ENCODE measurements at regions not wholly inside any gene's neighbourhood (a gene's known extent, or its start where the extent isn't known, plus 50 kb on each side); places are given as distances from the start of the nearest gene placed in this dataset.
"Not testable (repeated sequence)": the region's sequence is repeated elsewhere in the genome, so short reads cannot be mapped to it uniquely, and the experiment has no call there.

DNA sequence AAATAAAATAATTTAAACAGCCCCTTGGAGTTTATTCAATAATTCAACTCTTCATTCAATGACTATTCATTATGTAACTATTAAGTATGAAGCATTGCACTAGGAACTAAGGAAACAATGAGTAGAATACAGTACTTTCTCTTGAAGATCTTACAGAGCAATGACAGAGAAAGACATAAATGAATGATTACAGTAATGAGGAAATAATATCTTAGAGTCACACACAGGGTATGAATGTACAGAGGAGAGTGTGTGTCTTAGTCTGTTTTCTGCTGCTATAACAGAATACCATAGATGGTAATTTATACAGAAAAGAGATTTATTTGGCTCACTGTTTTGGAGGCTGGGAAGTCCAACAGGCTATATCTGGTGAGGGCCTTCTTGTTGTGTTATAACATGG is 120.5 kb upstream of the NRBF2 start:
- Mint-ChIP-seq H3K36me3 (no peaks in the 10 kb centered on the region), H3K9me3 (no peaks in the 10 kb centered on the region), H3K27ac (no peak overlapping the region)
- ATAC-seq (no peak), DNase-seq (ENCODE audit: low spot score in 2 of 2) (no peak)

DNA sequence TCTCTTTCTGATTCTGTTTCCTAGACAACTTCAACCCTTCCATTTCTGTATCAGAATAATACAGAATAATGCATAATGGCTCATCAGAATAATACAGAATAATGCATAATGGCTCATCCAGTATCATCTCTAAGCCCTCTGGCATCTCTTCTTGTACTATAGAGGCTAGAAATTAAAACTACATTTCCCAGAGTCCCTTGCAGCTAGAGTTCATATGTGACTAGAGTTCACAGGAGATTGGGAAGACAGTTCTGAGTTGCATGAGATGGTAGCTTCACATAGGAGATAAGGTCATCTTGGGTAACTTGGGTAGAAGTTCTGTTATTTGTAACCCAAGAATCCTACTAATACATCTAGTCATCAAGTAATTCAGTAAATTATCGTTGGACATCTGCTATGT is 122.9 kb upstream of the NRBF2 start:
- Mint-ChIP-seq H3K9me3 (no peaks in the 10 kb centered on the region), H3K36me3 (no peaks in the 10 kb centered on the region), H3K27ac (no peak overlapping the region)
- no peak for ATAC-seq
- DNase-seq (ENCODE audit: low spot score in 2 of 2) = no peak

DNA sequence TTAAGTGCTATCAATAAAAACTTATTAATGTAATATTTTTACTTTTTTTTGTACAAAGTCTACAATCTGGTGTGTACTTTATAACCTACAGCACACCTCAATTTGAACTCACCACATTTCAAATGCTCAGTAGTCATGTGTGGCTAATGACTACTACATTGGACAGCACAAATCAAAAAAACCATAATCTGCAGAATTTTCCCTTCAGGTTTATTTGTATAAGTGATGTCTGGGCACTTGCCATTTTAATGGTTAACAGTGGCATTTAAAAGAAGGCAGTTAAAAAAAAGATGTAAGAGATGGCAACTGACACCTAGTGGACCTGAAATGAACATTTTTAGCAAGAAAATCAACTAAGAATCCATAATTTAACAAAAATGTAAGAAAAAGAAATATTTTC is 124.6 kb upstream of the NRBF2 start:
- Mint-ChIP-seq H3K9me3 (no peaks in the 10 kb centered on the region), H3K27ac (no peak overlapping the region), H3K36me3 (no peaks in the 10 kb centered on the region)
- DNase-seq (ENCODE audit: low spot score in 2 of 2) = no peak
- ATAC-seq = no peak

DNA sequence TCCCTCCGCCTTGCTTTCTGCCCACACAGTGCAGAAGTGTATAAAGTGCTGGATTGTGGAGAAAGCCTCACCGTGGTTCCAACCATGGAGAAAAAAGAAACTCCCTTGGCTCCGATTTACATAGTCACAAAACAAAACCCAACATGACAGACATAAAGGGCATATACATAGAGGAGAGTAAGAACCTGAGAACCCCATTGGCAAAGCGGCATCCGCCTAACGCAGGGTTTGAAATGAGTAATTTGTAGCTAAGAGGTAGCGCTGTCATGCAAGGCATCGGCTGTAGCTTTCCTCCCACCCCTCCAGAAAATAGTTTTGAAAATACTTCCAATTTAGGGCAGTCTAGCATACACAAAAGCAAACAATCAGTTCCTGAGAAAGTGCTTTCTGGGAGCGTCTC is 126.0 kb upstream of the NRBF2 start:
- ATAC-seq (peak in 1 of 2 donors; percentile 20), DNase-seq (ENCODE audit: low spot score in 2 of 2) (no peak)
- H3K36me3 Mint-ChIP-seq = no peaks in the 10 kb centered on the region

DNA sequence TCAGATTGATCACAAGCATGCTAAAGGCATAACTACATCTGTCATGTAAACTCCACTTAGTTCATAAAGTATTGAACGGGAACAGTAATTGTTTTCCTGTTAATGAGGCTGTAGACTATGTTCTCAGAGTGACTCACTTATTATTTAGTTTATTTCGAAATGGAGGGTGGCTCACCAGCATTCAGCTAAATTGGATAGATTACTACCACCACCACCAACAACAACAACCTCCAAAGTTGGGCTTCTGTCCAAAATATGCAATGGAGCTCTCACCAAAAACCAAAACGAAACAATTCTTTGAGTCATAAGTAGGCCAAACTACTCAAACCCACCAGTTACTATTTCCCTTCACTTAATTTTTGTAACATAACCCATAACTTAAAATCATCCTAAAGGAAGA is 127.9 kb upstream of the NRBF2 start:
- ATAC-seq = peak in 1 of 2 donors; percentile 35

More for the DNA sequence above, 126.0 kb upstream of the NRBF2 start:
- H3K27ac Mint-ChIP-seq = no peak overlapping the region
- no peaks in the 10 kb centered on the region for H3K9me3 Mint-ChIP-seq

DNA sequence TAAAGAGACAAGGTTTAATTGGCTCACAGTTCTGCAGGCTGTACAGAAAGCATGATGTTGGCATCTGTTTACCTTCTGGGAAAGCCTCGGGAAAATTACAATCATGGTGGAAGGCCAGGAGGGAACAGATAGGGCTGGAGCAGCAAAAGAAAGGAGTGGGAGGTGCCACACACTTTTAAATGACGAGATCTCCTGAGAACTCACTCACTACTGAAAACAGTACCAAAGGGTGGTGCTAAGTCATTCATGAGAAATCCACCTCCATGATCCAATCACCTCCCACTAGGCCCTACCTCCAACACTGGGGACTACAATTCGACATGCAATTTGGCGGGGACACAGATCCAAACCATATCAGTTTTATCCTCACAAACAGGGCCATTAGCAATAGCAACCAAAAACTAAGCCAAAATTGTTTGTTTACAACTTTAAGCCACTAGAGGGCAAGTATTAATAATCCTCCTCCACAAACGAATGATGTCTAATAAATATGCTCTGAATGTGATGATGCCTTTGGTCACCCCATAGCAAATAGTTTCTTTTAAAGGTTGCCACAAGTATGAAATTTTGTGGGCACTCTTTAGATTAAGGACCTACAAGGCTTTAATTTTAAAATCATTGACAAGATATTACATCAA is 129.2 kb upstream of the NRBF2 start:
- DNase-seq (ENCODE audit: low spot score in 2 of 2) = no peak
- H3K9me3 Mint-ChIP-seq = no peaks in the 10 kb centered on the region
- no peak for ATAC-seq
- no peak overlapping the region for H3K27ac Mint-ChIP-seq
- H3K36me3 Mint-ChIP-seq = no peaks in the 10 kb centered on the region

More for the DNA sequence above, 127.9 kb upstream of the NRBF2 start:
- Mint-ChIP-seq H3K9me3 (no peaks in the 10 kb centered on the region), H3K27ac (no peak overlapping the region), H3K36me3 (no peaks in the 10 kb centered on the region)
- DNase-seq (ENCODE audit: low spot score in 2 of 2) = no peak

DNA sequence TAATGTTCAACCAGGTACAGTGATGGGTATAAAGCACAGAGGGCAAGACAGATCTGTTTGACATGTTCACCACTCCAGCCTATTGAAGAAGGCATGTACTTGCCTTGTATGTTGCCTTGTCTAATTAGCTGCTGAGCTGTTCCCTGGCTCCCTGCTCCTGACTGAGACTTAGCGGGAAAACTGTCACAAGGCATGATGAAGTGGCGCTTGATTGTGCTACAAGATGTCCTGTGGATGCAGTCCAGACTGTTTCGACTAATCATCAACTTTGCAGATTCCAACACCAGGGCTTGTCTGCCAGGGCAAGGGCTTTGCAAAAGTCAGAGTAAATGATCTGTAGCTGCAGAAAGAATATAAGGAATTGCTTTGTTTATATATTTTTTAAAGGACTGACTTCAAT is 136.2 kb upstream of the NRBF2 start:
- Mint-ChIP-seq H3K27ac (no peak overlapping the region), H3K36me3 (no peaks in the 10 kb centered on the region), H3K9me3 (no peaks in the 10 kb centered on the region)
- no peak for DNase-seq (ENCODE audit: low spot score in 2 of 2)
- ATAC-seq = no peak

DNA sequence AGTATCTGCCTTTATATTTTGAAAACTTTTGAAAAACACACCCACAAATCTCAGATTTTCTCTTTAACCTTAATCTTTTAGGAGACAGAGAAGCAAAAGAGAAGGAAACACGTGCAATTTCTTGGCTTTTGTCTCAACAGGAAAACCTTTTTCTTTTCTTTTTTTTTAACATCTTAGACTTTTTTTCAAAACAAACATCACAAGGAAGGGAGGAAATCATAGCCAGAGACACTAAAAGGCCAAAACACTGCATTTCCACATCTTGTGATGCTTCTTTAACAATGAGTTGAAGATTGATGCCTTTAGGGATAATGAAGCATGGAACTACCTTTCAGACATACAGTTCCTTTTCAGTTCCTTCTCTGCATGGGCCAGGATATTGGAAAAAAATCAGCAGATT is 136.6 kb upstream of the NRBF2 start:
- Mint-ChIP-seq H3K36me3 (no peaks in the 10 kb centered on the region), H3K27ac (peak overlapping the region in 1 of 2 donors; percentile 55)
- DNase-seq (ENCODE audit: low spot score in 2 of 2) = no peak

DNA sequence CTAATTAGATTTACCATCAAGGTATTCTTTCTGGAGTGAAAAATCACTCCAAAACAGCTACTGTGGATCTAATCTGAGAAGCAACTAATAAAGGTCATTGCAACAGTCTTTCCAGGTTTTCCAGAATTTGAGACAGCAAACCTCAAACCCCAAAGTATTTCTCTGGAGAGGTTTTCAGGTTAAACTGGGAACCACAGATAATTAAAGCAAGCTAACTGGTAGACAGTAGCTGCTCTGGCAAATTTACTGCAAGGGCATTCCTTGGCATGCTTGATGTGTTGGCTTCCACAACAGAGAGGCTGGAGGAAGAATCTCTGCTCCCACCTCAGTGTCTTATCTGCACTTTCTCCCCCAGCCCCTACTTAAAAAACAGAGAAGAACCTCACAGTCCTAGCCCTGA is 140.0 kb upstream of the NRBF2 start:
- no peaks in the 10 kb centered on the region for H3K9me3 Mint-ChIP-seq
- no peak overlapping the region for H3K27ac Mint-ChIP-seq
- DNase-seq (ENCODE audit: low spot score in 2 of 2) (no peak), ATAC-seq (no peak)
- H3K36me3 Mint-ChIP-seq = no peaks in the 10 kb centered on the region

More for the DNA sequence above, 136.6 kb upstream of the NRBF2 start:
- no peaks in the 10 kb centered on the region for H3K9me3 Mint-ChIP-seq
- ATAC-seq = no peak

DNA sequence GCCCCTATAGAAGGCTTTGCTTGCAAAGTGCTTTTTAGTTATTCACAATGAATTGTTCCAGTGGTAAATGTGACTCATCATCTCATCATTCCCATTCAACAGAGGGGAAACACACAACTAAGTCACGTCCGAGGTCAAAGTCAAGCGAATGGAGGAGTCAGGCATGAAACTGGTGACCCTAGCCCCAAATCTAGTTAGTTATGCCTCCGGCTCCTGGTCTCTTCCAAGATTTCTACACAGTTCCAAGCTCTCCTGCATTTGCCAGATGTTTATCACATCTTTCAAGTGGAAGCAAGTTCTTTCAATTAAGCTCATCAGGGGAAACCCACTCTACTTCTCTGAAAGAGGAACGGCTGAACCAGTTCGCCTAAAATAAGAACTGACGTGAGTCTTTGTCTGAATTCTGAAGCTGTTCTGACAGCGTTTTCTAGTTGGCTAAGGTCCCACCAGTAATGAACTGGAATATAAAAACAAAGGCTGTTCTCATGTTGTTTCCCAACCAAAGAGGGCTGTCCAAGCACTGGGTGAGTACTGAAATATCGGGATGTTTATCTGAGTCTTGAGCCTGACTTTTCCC is 140.9 kb upstream of the NRBF2 start:
- peak overlapping the region; percentile 20 for H3K27ac Mint-ChIP-seq
- H3K36me3 Mint-ChIP-seq = no peaks in the 10 kb centered on the region
- peak in 1 of 2 donors; percentile 39 for ATAC-seq

DNA sequence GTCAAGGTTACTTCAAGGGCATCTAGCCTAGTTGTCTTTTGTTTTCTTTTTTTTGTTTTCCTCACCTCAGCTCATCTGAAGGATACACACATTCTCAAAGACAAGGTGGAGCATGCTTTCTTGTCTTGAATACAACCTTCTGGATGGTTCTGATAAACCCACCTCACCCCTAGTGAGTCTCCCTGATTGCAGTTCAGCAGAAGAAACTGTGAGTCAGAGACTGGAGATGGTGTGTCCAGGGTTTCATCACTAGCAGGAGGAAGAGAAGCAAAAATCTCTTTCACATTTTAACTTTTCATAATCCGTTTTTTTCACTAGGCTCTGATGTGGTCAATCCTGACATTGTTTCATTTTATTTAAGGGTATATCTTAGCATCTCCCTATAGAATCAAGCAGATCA is 143.0 kb upstream of the NRBF2 start:
- H3K27ac Mint-ChIP-seq = no peak overlapping the region
- peak in 1 of 2 donors; percentile 48 for ATAC-seq

More for the DNA sequence above, 140.9 kb upstream of the NRBF2 start:
- no peaks in the 10 kb centered on the region for H3K9me3 Mint-ChIP-seq
- peak in 1 of 2 donors; percentile 3 for DNase-seq (ENCODE audit: low spot score in 2 of 2)

DNA sequence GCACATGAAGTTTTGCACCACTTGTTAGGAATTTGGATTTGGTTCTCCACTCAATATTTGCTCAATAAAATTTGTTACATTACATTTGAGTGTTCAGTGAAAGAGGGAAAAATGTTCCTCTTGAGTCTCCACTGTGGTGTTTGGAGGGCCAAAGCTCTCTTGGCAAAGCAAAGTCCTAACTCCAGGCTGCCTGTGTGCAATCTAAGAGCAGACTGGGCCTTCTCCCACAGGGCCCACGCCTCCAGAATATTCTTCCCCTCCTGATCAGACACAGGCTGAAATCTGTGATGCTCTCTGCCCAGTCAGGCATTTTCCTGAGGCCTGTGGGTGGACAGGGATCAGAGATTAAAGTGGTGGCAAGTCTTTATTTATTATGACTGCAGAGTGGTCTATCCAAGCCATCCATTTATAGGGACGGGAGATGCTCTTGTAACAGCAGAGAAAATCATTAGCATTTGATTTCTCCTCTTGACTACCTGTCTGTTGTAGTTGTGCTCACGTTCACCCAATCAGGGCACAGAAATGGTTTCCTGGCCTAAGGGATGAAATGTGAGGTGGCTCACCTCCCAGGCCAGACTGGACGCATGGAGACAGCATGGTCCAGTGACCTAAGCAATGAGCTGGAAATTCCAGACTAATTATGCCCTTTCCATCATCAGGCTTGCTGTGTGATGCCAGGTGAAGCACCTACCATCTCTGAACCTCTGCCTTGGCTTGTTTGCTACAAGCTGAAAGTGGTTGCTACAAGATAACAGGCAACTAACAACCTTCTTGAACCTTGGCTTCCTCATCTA is 147.1 kb upstream of the NRBF2 start:
- no peak for DNase-seq (ENCODE audit: low spot score in 2 of 2)
- no peaks in the 10 kb centered on the region for H3K36me3 Mint-ChIP-seq
- H3K9me3 Mint-ChIP-seq = peaks cover 0 to 3% of the 10 kb centered on the region in 2 donors
- no peak overlapping the region for H3K27ac Mint-ChIP-seq
- ATAC-seq = no peak

More for the DNA sequence above, 143.0 kb upstream of the NRBF2 start:
- Mint-ChIP-seq H3K36me3 (no peaks in the 10 kb centered on the region), H3K9me3 (no peaks in the 10 kb centered on the region)
- DNase-seq (ENCODE audit: low spot score in 2 of 2) = no peak

DNA sequence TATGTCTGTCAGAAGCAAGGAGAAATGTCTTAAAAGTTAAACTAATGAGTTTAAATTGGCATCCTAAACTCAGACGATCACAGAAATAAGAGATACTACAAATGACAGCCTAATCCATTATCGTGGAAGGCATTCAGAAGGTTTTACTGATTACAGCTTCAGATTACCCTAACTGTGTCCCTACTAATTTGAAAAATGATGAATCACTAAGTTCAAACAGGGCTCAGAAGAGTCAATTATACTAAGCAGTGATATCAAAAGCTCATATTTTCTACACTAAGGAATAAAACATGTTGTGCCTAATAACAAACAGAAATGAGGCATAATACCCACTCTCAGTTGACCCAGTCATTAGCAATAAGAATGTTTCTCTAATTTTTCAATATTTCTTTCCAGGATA is 152.0 kb upstream of the NRBF2 start:
- H3K27ac Mint-ChIP-seq = no peak overlapping the region
- peaks cover 3 to 5% of the 10 kb centered on the region in 2 donors for H3K9me3 Mint-ChIP-seq
- no peaks in the 10 kb centered on the region for H3K36me3 Mint-ChIP-seq
- ATAC-seq (no peak), DNase-seq (ENCODE audit: low spot score in 2 of 2) (no peak)

DNA sequence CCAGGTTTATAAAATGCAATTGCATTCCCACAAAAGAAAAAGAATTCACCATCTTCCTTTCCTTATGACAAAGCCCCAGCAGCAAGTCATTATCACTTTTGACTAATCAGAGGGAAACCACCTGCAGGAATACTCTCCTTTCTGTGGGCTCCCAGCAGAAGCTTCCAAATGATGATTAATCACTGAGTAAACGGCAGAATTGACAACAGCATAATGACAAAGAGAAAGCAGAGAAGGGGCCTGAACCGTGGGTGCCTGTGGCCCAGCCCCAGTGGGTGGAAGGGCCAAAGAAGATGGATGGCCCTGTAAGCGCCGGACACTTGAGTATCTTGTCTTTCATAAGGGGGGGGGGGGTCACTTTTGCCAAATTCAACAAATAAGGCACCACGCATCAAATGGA is 152.4 kb upstream of the NRBF2 start:
- no peaks in the 10 kb centered on the region for H3K36me3 Mint-ChIP-seq

DNA sequence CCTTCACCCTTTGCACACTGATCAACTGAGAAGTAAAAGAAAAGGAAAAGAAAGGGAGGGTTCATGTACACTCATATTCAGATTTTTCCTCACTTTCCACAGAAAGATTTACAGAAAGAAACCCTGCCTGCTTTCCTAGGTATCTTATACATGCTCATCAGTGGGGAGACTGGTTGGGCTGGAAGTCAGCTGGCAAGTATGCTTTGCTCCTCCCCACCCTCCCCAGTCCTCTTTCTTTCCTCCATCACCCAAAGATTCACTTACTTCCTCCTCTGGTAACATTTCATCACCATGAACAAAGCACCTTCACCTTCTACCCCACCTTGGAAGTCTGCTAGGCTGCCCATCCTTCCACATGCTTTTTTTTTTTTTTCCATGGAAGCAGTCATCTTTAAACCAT is 153.2 kb upstream of the NRBF2 start:
- ATAC-seq (no peak), DNase-seq (ENCODE audit: low spot score in 2 of 2) (no peak)
- H3K36me3 Mint-ChIP-seq = peaks cover 3 to 6% of the 10 kb centered on the region in 2 donors
- H3K9me3 Mint-ChIP-seq = peaks cover 9 to 16% of the 10 kb centered on the region in 2 donors
- H3K27ac Mint-ChIP-seq = no peak overlapping the region

More for the DNA sequence above, 152.4 kb upstream of the NRBF2 start:
- Mint-ChIP-seq H3K9me3 (peaks cover 3 to 8% of the 10 kb centered on the region in 2 donors), H3K27ac (no peak overlapping the region)
- peak in 1 of 2 donors; percentile 12 for DNase-seq (ENCODE audit: low spot score in 2 of 2)
- peak; percentile 96 to 99 for ATAC-seq

DNA sequence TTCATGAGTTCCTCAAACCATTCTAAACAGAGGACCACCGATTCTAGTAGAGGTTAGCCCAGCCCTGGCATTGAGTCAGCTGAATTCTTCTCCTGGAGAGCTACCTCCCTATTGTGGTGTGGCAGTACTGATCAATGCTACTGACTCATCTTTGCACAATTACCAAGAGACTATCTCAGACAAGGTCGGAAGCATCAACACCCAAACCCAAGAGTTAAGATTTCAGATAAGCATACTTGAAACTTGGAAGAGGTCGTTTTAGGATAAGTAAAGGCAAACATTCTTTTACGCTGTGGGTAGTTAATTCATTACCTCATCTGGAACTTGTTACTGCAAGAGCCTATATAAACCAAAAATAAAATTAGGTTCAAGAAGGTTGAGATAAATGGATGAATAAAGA is 154.6 kb upstream of the NRBF2 start:
- H3K27ac Mint-ChIP-seq = no peak overlapping the region

DNA sequence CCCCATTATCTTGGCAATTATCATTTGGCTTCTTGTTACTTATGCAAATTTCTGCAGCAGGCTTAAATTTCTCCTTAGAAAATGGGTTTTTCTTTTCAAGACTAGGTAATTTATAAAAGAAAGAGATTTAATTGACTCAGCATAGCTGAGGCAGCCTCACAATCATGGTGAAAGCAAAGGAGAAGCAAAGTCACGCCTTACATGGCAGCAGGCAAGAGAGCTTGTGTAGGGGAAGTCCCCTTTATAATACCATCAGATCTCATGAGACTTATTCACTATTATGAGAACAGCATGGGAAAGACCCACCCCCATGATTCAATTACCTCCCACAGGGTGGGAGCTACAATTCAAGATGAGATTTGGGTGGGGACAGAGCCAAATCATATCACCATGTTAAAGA is 158.3 kb upstream of the NRBF2 start:
- not testable (repeated sequence) for DNase-seq (ENCODE audit: low spot score in 2 of 2); H3K27ac Mint-ChIP-seq
- Mint-ChIP-seq H3K9me3 (peaks cover 11 to 23% of the 10 kb centered on the region in 2 donors), H3K36me3 (peaks cover 6 to 22% of the 10 kb centered on the region in 2 donors)
- peak in 1 of 2 donors; percentile 40 for ATAC-seq

More for the DNA sequence above, 154.6 kb upstream of the NRBF2 start:
- ATAC-seq (peak; percentile 25 to 53), DNase-seq (ENCODE audit: low spot score in 2 of 2) (no peak)
- H3K9me3 Mint-ChIP-seq = peaks cover 10 to 18% of the 10 kb centered on the region in 2 donors
- peaks cover 6 to 11% of the 10 kb centered on the region in 2 donors for H3K36me3 Mint-ChIP-seq
